Stimulated activated CD8-positive, alpha-beta memory T cell treated with anti-CD3 and anti-CD28 coated beads, Interleukin-4, amount 100 ng/mL, for 4 hours (primary cell): ENCODE measurements at regions not wholly inside any gene's neighbourhood (a gene's known extent, or its start where the extent isn't known, plus 50 kb on each side); places are given as distances from the start of the nearest gene placed in this dataset.

Experiments used
- DNase-seq, 2 donors: peaks; one replicate each; pipeline ENCODE4 v3.0.0-alpha.2; 2020; ENCODE audit warnings: low read depth in 2 of 2, low spot score in 1 of 2

GRCh38 chr3:176933704-176934103 is 263.6 kb downstream of the TBL1XR1 start:
- DNase-seq = no peak

GRCh38 chr3:176932433-176932832 is 264.8 kb downstream of the TBL1XR1 start:
- no peak for DNase-seq

GRCh38 chr3:176931991-176932390 is 265.3 kb downstream of the TBL1XR1 start:
- no peak for DNase-seq

- DNase-seq = no peak
These were observed 266.3 kb downstream of the TBL1XR1 start for GRCh38 chr3:176930942-176931341.

- DNase-seq = no peak
These were observed 268.7 kb downstream of the TBL1XR1 start for GRCh38 chr3:176928582-176928931.

GRCh38 chr3:176927706-176928581 is 269.3 kb downstream of the TBL1XR1 start:
- no peak for DNase-seq

- no peak for DNase-seq
These were observed 270.0 kb downstream of the TBL1XR1 start for GRCh38 chr3:176927280-176927679.

GRCh38 chr3:176926688-176927087 is 270.6 kb downstream of the TBL1XR1 start:
- no peak for DNase-seq

GRCh38 chr3:176926034-176926433 is 271.2 kb downstream of the TBL1XR1 start:
- DNase-seq = no peak

GRCh38 chr3:176920766-176921160 is 276.5 kb downstream of the TBL1XR1 start:
- DNase-seq = no peak

- DNase-seq = no peak
These were observed 277.2 kb downstream of the TBL1XR1 start for GRCh38 chr3:176919836-176920765.

GRCh38 chr3:176916777-176917176 is 280.5 kb downstream of the TBL1XR1 start:
- DNase-seq = no peak

- DNase-seq = no peak
These were observed 282.5 kb downstream of the TBL1XR1 start for GRCh38 chr3:176914764-176915163.

- no peak for DNase-seq
These were observed 285.7 kb downstream of the TBL1XR1 start for GRCh38 chr3:176911579-176911978.

GRCh38 chr3:176909044-176909443 is 288.2 kb downstream of the TBL1XR1 start:
- DNase-seq = no peak

- DNase-seq = no peak
These were observed 291.0 kb downstream of the TBL1XR1 start for GRCh38 chr3:176906046-176906905.

GRCh38 chr3:176905331-176905730 is 292.0 kb downstream of the TBL1XR1 start:
- DNase-seq = no peak

- no peak for DNase-seq
These were observed 292.8 kb downstream of the TBL1XR1 start for GRCh38 chr3:176904506-176904905.

- DNase-seq = no peak
These were observed 300.6 kb downstream of the TBL1XR1 start for GRCh38 chr3:176896640-176897039.

GRCh38 chr3:176896165-176896564 is 301.1 kb downstream of the TBL1XR1 start:
- DNase-seq = no peak

GRCh38 chr3:176879710-176880109 is 317.6 kb downstream of the TBL1XR1 start:
- DNase-seq = no peak
